Thymus (tissue), 11 donors: ENCODE measurements at regions not wholly inside any gene's neighbourhood (a gene's known extent, or its start where the extent isn't known, plus 50 kb on each side); places are given as distances from the start of the nearest gene placed in this dataset.

Source experiments
- DNase-seq, 9 donors: peaks; one replicate each; pipeline ENCODE4 v3.0.0-alpha.2; 2013; ENCODE audit warnings: low spot score in 9 of 9, low read depth in 6 of 9, missing footprints in 1 of 9
- H3K27ac ChIP-seq, 2 donors: one replicate each; pipeline ENCODE4 v1.5.1; 2013; ENCODE audit warnings: control low read depth in 1 of 2, low read depth in 1 of 2, low read length in 1 of 2, mild to moderate bottlenecking in 1 of 2, moderate library complexity in 1 of 2
- H3K27me3 ChIP-seq, 2 donors: one replicate each; pipeline ENCODE4 v1.5.1; 2013; ENCODE audit warnings: low read length in 1 of 2; ENCODE audit not compliant: control insufficient read depth in 2 of 2, insufficient read depth in 1 of 2
- H3K36me3 ChIP-seq, 2 donors: one replicate each; pipeline ENCODE4 v1.5.1; 2013; ENCODE audit warnings: low read length in 1 of 2, mild to moderate bottlenecking in 1 of 2, moderate library complexity in 1 of 2; ENCODE audit not compliant: control insufficient read depth in 2 of 2, insufficient read depth in 2 of 2
- H3K4me1 ChIP-seq, 2 donors: one replicate each; pipeline ENCODE4 v1.5.1; 2013; ENCODE audit warnings: low read length in 2 of 2; ENCODE audit not compliant: control insufficient read depth in 2 of 2, insufficient read depth in 2 of 2
- H3K4me3 ChIP-seq, 2 donors: one replicate each; pipeline ENCODE4 v1.5.1; 2013; ENCODE audit warnings: low read length in 2 of 2, control low read depth in 1 of 2, mild to moderate bottlenecking in 1 of 2
- H3K9me3 ChIP-seq, 2 donors: one replicate each; pipeline ENCODE4 v1.5.1; 2013; ENCODE audit warnings: low read length in 1 of 2, mild to moderate bottlenecking in 1 of 2; ENCODE audit not compliant: control insufficient read depth in 2 of 2, insufficient read depth in 1 of 2
- WGBS: extraction: QIAGEN DNeasy Blood & Tissue Kit; methylation state at CpG from one replicate; pipeline ENCODE4 v1.1.7; 2013; 5-methylcytosine and 5-hydroxymethylcytosine counted together
- donor health status: healthy.

DNA sequence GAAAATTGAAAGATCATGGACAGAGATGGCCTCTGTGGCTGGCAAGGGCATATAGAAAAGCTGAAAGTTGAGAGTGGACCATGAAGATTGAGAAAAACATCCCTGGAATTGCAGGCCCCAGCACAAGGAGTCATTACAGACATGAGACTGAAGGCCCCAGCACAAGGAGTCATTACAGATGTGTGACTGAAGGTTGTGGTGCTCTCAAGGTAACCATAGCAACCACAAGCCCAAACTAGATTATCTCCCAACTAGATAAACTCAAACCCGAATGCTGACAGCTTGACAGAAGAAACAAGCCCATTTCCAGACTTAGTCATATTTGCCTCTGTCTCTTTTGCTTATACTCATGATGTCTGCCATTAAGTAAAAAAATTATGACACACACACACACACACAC is 1252.1 kb upstream of the ADGRL4 start:
- Histone ChIP-seq H3K4me3 (no peak overlapping the region), H3K4me1 (no peaks in the 10 kb centered on the region), H3K36me3 (no peaks in the 10 kb centered on the region), H3K9me3 (peaks cover 2 to 13% of the 10 kb centered on the region in 2 donors), H3K27ac (no peak overlapping the region), H3K27me3 (no peaks in the 10 kb centered on the region)
- WGBS = 88% methylated on average over 1 of the region's 1 CpG
- DNase-seq = no peak

DNA sequence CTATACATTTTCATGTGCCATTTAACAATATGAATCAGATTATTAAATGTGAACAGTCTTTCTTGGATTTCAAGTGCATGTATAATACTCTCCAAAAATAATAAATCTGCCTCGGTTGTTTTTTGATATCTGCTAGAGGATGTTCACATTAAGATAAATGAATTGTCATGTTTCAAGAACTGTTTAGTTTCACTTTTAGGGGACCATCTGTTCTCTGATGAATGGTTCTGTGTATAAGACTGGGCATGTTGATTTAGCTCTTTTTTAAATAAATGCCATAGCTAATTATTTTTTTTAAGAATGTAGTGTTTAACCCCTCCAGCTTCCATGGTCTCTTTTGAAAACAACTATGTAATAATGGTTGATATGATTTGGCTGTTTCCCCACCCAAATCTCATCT is 1245.1 kb upstream of the ADGRL4 start:
- Histone ChIP-seq H3K27ac (no peak overlapping the region), H3K36me3 (no peaks in the 10 kb centered on the region), H3K4me1 (no peaks in the 10 kb centered on the region), H3K9me3 (peaks cover 0 to 2% of the 10 kb centered on the region in 2 donors), H3K27me3 (no peaks in the 10 kb centered on the region), H3K4me3 (no peak overlapping the region)
- no peak for DNase-seq
- 64% methylated on average over 1 of the region's 1 CpG for WGBS

DNA sequence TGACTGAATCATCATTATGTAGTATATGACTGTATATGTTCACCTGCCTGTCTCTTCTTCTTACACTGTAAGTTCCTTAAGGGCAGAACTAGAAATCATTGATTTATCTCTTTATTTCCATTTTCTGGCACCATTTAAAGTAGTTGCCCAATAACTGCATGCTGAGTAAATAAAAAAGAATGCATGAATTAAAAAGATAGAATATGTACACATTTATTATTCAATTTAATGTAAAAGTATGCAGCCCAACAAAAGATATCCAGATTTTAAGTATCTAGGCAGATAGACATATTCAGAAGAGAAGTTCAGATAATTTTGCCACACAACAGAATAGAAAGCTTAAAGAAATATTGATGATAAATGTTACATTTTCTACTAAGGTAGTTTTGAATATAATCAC is 1244.6 kb upstream of the ADGRL4 start:
- Histone ChIP-seq H3K27ac (no peak overlapping the region), H3K36me3 (no peaks in the 10 kb centered on the region), H3K4me1 (no peaks in the 10 kb centered on the region), H3K4me3 (no peak overlapping the region), H3K9me3 (peaks cover 0 to 2% of the 10 kb centered on the region in 2 donors), H3K27me3 (no peaks in the 10 kb centered on the region)
- DNase-seq = no peak

DNA sequence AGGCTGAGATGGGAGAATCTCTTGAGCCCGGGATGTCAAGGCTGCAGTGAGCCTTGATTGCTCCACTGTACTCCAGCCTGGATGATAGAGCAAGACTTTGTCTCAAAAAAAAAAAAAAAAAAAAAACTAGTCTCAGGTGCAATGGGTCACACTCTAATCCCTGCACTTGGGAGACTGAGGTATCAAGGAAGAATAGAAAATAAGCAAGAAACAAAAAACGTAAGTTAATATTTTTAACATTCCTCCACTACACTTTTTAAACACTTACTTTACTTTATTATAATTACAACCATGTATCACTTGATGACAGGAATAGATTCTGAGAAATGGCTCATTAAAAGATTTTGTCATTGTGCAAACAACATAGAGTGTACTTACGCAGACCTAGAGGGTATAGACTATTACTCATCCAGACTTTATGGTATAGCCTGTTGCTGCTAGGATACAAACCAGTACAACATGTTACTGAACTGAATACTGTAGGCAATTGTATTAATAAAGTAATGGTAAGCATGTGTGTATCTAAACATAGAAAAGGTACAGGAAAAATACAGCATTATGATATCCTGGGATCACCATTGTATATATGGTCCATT is 1244.1 kb upstream of the ADGRL4 start:
- no peaks in the 10 kb centered on the region for H3K36me3 ChIP-seq
- H3K27me3 ChIP-seq = no peaks in the 10 kb centered on the region
- H3K27ac ChIP-seq = no peak overlapping the region
- no peak for DNase-seq
- 95% methylated on average over 3 of the region's 3 CpGs for WGBS
- no peaks in the 10 kb centered on the region for H3K4me1 ChIP-seq
- H3K4me3 ChIP-seq = no peak overlapping the region
- H3K9me3 ChIP-seq = peaks cover 0 to 2% of the 10 kb centered on the region in 2 donors

DNA sequence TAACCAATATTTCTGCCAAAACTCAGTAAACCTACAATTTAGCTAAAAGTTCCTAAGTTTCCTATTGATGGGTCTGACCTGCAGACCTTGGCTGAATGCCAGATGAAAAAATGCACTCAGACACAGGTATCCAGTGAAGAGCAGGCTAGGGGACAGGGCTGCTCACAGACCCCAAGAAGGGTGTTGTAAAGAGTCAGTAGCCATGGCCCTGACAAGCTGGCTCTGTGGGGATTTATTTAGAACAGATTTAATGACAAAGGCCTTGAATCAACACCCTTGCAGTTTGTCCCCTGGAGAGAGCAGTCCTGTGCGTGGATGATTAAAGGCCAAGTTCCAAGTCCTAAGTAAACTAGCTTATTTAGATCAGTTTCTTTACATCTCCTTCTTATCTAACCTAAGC is 1243.2 kb upstream of the ADGRL4 start:
- Histone ChIP-seq H3K27me3 (no peaks in the 10 kb centered on the region), H3K27ac (no peak overlapping the region), H3K4me3 (no peak overlapping the region), H3K36me3 (no peaks in the 10 kb centered on the region), H3K9me3 (peaks cover 0 to 2% of the 10 kb centered on the region in 2 donors), H3K4me1 (no peaks in the 10 kb centered on the region)
- WGBS = 96% methylated on average over 1 of the region's 1 CpG
- DNase-seq = no peak

DNA sequence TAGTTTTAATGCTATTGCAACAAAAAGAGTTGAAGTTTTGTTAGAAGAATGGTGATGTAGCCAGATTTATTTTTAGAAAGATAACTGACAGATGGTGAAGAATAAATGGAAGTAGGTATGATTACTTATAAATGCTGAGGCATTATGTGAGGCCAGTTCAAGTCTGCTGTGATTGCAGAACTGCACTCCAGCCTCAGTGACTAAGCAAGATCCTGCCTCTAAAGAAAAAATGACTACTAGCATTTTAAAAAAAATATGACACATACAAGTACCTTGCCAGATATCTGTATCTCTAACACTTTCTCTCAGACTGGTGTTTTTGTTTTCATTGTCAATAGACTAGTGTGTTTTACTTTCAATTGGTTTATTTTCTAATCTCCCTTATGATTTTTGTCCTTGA is 1242.4 kb upstream of the ADGRL4 start:
- no peaks in the 10 kb centered on the region for H3K27me3 ChIP-seq
- no peak overlapping the region for H3K27ac ChIP-seq
- H3K36me3 ChIP-seq = no peaks in the 10 kb centered on the region
- H3K9me3 ChIP-seq = peaks cover 0 to 2% of the 10 kb centered on the region in 2 donors
- no peaks in the 10 kb centered on the region for H3K4me1 ChIP-seq
- no peak for DNase-seq
- no peak overlapping the region for H3K4me3 ChIP-seq

DNA sequence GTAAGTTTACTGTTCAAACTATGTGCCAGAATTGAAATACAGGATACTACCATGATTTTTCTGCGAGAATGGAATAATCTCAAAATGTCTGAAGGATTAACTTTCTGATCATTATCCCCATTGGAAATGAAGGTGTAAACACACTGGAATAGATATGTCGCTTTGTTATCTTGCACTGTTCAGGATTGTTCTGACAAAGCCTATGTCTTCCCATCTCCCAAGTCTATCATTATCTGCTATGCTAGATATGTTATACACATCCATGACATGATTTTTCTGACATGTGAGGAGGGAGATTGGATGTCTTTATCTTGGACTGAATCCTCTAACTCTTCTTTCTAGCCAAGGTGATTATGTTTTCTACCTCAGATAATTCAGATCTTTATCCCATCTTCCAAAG is 1239.3 kb upstream of the ADGRL4 start:
- WGBS = 90% methylated on average over 2 of the region's 2 CpGs
- H3K9me3 ChIP-seq = peaks cover 0 to 2% of the 10 kb centered on the region in 2 donors
- no peaks in the 10 kb centered on the region for H3K27me3 ChIP-seq
- no peaks in the 10 kb centered on the region for H3K4me1 ChIP-seq
- DNase-seq = no peak
- H3K36me3 ChIP-seq = no peaks in the 10 kb centered on the region
- H3K27ac ChIP-seq = no peak overlapping the region
- H3K4me3 ChIP-seq = no peak overlapping the region

DNA sequence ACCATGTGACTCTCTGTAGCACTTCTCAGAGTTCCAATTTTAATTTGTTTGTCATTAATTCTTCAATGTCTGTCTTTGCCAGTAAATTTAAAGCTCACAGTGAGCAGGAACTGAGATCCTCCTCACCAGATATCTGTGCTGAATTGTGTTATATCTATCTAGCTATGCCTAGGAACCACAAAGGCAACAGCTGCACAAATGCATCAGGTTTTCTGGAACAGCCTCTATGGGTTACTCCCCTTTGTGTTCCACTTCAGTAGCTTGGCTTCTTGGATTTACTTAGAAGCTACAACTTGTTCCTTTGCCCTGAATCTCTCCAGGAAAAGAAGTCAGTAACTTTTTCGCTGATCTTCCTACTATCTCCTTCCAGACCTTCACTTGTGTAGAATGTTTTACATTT is 1237.8 kb upstream of the ADGRL4 start:
- 90% methylated on average over 1 of the region's 1 CpG for WGBS
- DNase-seq = no peak
- Histone ChIP-seq H3K27me3 (no peaks in the 10 kb centered on the region), H3K9me3 (no peaks in the 10 kb centered on the region), H3K36me3 (no peaks in the 10 kb centered on the region), H3K27ac (no peak overlapping the region), H3K4me1 (no peaks in the 10 kb centered on the region), H3K4me3 (no peak overlapping the region)

DNA sequence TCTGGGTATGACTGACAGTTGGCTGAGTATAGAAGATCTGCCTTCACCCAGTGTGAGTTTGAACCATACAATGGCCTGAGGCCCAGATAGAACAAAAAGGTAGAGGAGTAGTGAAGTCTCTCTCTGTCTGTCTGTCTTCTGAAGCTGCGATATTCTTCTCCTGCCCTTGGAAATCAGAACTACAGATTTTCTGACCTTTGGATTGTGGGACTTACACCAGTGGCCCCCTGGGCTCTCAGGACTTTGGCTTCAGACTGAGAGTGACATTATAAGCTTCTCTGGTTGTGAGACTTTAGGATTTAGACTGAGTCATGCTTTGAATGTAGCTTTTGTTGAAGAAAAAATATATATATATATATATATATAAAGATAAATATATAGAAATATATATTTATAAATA is 1235.0 kb upstream of the ADGRL4 start:
- DNase-seq = no peak
- 97% methylated on average over 1 of the region's 1 CpG for WGBS
- Histone ChIP-seq H3K9me3 (no peaks in the 10 kb centered on the region), H3K4me3 (no peak overlapping the region), H3K27ac (no peak overlapping the region), H3K4me1 (no peaks in the 10 kb centered on the region), H3K27me3 (no peaks in the 10 kb centered on the region), H3K36me3 (no peaks in the 10 kb centered on the region)

DNA sequence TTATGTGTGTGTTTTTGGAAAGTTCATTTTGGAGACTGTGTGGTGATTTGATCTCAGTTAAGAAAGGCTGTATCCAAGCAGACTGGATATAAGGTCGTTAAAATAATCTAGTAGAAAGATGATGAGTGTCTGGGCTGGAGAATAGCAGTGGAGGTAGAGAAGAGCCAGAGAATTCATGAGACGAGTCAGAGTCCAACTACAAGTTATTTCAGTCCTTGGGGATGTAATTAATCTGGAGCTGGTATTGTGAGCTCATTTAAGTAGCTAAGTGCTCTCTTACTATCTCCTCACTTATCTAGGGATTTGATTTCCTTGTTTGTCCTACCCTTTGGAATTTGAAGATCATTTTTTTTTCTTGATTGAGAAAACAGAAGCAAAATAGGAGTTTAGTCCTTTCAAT is 1219.0 kb upstream of the ADGRL4 start:
- Histone ChIP-seq H3K36me3 (no peaks in the 10 kb centered on the region), H3K4me3 (no peak overlapping the region), H3K9me3 (no peaks in the 10 kb centered on the region), H3K4me1 (no peaks in the 10 kb centered on the region), H3K27ac (no peak overlapping the region), H3K27me3 (no peaks in the 10 kb centered on the region)
- WGBS = 85% methylated on average over 2 of the region's 2 CpGs
- no peak for DNase-seq
